Heart left ventricle (tissue), 13 donors: ENCODE measurements at regions not wholly inside any gene's neighbourhood (a gene's known extent, or its start where the extent isn't known, plus 50 kb on each side); places are given as distances from the start of the nearest gene placed in this dataset.

Experiments
- POLR2A ChIP-seq, 2 donors: fragments of 450-650 bp; IDR thresholded peaks; one replicate each; pipeline ENCODE4 v1.6.1; 2017; ENCODE audit warnings: antibody characterized with exemption in 2 of 2, mild to moderate bottlenecking in 2 of 2, moderate library complexity in 2 of 2
- TF ChIP-seq, protein P1 (sequence below), 12 donors: fragments of 200-600 bp; sonication (generic) in 4 of 12; IDR thresholded peaks; one replicate each; pipeline versions ENCODE4 v1.5.0 to v1.8.0; 2018 to 2022; ENCODE audit warnings: antibody characterized with exemption in 12 of 12, mild to moderate bottlenecking in 5 of 12
- donor health status: ischemic (EF 13 %, LVEDD 7.1; RV severe dilation, severe dysfunction).
- donor health status: DM: no; HTN: yes; CAD: no.
- donor health status: DM: no; HTN: no; CAD: no.
- donor health status: ischemic (EF 25% LVEDD 6.9; RV normal size, moderate dysfunction).
- donor health status: ischemic (EF 25% LVEDD 5.7; RV mildly dilated, moderate dysfunction).
- donor health status: ischemic (EF 35%, LVEDD 5.7; RV mildly dilated, moderate dysfunction).
- donor health status: nonischemic (EF 11% LVEDD 7.7; RV severe dilation, severe dysfunction).
- donor health status: DM: yes; HTN: yes; CAD: no.
- donor health status: PGD.
- donor health status: ischemic (EF 29% LVEDD 5.4; RV normal size, mild dysfunction).
- donor health status: nonischemic (EF 23%, LVEDD 6.1; RV moderate dilation, normal function).

- TF ChIP-seq, protein P1, sequence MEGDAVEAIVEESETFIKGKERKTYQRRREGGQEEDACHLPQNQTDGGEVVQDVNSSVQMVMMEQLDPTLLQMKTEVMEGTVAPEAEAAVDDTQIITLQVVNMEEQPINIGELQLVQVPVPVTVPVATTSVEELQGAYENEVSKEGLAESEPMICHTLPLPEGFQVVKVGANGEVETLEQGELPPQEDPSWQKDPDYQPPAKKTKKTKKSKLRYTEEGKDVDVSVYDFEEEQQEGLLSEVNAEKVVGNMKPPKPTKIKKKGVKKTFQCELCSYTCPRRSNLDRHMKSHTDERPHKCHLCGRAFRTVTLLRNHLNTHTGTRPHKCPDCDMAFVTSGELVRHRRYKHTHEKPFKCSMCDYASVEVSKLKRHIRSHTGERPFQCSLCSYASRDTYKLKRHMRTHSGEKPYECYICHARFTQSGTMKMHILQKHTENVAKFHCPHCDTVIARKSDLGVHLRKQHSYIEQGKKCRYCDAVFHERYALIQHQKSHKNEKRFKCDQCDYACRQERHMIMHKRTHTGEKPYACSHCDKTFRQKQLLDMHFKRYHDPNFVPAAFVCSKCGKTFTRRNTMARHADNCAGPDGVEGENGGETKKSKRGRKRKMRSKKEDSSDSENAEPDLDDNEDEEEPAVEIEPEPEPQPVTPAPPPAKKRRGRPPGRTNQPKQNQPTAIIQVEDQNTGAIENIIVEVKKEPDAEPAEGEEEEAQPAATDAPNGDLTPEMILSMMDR (IDR thresholded peaks at IDR 0.05), result no peak
- TF ChIP-seq POLR2A (IDR thresholded peaks at IDR 0.05), result no peak
Measured at GRCh38 chr19:30900051-30900450, 449.2 kb downstream of the TSHZ3 start.
